GM19035 (cell line): ENCODE measurements at regions not wholly inside any gene's neighbourhood (a gene's known extent, or its start where the extent isn't known, plus 50 kb on each side); places are given as distances from the start of the nearest gene placed in this dataset.
"Not testable (repeated sequence)": the region's sequence is repeated elsewhere in the genome, so short reads cannot be mapped to it uniquely, and the experiment has no call there.

Experiments
- ATAC-seq: cut with Tn5 transposase; IDR thresholded peaks from one replicate; pipeline ENCODE4 v1.9.1; 2021; ENCODE audit not compliant: unreplicated experiment

DNA sequence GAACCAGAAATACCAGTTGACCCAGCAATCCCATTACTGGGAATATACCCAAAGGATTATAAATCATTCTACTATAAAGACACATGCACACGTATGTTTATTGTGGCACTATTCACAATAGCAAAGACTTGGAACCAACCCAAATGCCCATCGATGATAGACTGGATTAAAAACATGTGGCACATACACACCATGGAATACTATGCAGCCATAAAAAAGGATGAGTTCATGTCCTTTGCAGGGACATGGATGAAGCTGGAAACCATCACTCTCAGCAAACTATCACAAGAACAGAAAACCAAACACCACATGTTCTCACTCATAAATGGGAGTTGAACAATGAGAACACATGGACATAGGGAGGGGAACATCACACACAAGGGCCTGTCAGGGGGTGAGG lies 86.2 kb upstream of the SETMAR start:
- ATAC-seq = not testable (repeated sequence)

GRCh38 chr3:4218456-4219226 lies 84.5 kb upstream of the SETMAR start:
- ATAC-seq = no peak

DNA sequence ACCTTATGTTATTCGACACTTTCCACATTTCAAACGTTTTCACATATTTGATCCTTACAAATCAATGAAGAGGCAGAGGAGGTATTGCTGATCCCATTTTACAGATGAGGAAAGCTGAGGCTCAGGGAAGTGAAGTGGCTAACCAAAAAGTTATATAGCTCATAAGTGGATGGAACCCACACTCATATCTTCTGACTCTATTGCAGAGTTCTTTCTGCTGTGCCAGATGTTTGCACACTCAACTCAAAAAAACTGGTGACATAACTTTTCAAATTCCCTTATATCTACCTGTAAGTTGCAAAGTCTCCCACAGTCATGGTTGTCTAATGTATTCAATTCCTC lies 84.0 kb upstream of the SETMAR start:
- no peak for ATAC-seq

GRCh38 chr3:4220065-4220464 lies 83.1 kb upstream of the SETMAR start:
- ATAC-seq = no peak

GRCh38 chr3:4222574-4223175 lies 80.5 kb upstream of the SETMAR start:
- no peak for ATAC-seq

GRCh38 chr3:4223777-4224176 lies 79.4 kb upstream of the SETMAR start:
- no peak for ATAC-seq

DNA sequence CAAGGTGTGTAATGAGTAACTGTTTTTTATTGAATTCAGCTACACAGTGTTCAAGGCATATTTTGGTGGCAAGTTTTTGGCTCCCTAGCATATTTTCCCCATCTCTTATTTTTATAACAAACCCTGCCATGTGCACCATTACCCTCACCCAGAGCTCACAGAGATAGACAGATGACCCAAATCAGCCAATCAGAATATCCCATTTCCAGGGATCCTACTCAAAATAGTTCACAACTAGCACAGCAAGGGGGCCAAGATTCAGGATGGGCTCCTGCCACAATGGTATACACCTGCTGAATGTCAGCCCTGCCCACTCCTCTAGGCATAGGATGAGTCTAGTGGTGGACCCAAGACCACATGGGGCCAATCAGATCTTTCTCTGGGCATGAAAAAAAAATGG lies 78.8 kb upstream of the SETMAR start:
- no peak for ATAC-seq

DNA sequence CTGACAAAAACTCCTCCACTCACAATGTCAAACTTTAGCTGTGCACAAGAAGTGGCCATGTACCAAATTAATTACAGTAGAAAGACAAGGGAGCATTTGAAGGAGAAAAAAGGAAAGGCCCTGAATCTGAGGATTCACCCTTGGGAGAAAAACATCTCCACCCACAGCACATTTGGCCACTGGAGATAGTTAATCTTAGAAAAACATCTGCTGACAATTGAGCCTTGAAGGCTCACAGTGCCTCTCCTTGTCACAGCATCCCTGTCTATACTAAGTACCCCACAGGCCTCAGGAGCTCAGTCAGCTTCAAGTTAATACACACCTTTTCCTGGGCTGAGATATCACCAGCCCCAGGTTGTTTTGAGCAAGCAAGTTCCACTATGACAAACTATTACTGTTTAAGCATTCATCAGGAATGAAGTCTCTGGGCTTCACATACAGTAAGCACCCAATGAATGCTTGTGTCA lies 78.1 kb upstream of the SETMAR start:
- no peak for ATAC-seq

GRCh38 chr3:4228295-4228694 lies 74.9 kb upstream of the SETMAR start:
- ATAC-seq = no peak

DNA sequence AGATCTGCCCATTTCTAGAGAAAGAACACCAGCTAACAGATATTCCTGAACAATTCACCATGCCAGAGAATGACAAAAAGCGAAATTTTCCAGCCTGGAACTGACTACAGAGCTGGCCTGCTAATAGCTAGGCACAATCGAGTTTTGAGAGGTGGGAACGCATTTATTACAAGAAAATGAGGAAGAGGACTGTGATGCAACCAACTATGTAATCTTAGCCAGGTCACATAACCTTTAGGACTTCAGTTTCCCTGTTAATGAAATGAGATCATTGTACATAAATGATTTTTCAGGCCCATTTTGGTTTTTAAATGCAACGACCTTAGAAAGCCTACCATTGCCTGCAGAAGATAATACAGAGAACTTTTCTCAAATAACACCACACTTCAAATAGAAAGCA lies 72.1 kb upstream of the SETMAR start:
- ATAC-seq = no peak

- no peak for ATAC-seq
Measured at GRCh38 chr3:4232798-4233197, 70.4 kb upstream of the SETMAR start.

DNA sequence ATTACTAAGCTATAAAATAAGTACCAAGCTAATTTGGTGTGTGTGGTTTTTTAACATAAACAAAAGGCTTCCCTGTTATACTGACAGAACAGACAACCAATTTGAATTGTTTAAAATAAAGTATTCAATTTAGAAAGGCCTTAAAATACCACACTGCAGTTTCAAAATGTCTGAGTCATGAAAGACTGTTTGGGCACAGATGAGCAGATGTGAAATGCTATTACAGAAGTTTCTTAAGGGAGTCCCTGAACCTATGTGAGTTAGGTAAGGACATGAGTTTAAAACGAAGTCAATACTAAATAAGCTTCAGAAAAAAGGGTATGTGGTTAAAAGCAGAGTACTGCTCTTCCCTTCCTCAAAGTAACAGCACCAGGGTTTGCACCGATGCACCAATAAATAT lies 69.7 kb upstream of the SETMAR start:
- no peak for ATAC-seq

DNA sequence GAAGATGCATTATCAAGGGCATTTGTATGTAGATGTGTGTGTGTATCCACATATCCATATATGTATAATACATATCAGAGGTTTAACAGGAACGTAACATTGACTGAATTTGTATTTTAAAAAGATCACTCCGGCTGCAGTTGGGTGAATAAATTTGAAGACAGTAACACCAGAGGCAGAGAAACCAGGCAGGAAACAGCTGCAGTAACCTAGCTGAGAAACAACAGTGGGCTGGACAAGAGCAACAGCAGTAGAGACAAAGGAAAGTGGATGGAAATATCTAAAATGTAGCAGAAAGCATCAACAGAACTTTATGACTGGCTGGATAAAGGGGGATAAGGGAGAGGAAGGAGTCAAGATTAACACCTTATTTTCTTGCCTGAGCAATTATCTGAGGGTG lies 68.3 kb upstream of the SETMAR start:
- no peak for ATAC-seq

DNA sequence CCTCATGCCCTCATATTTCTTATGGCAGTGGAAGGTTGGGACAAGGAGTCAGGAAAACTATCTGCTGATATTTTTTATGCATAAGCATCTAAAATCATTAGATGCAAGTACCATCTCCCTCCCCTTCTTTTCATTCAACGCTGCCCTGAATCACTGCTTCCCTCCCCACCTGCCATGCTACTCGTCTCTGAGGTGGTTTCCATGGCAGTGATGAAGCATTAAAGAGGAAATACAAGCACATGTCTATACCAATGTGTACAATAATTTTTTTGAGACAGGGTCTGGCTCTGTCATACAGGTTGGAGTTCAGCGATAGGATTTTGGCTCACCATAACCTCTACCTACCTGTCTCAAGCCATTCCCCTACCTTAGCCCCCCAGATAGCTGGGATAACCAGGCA lies 67.5 kb upstream of the SETMAR start:
- ATAC-seq = no peak

DNA sequence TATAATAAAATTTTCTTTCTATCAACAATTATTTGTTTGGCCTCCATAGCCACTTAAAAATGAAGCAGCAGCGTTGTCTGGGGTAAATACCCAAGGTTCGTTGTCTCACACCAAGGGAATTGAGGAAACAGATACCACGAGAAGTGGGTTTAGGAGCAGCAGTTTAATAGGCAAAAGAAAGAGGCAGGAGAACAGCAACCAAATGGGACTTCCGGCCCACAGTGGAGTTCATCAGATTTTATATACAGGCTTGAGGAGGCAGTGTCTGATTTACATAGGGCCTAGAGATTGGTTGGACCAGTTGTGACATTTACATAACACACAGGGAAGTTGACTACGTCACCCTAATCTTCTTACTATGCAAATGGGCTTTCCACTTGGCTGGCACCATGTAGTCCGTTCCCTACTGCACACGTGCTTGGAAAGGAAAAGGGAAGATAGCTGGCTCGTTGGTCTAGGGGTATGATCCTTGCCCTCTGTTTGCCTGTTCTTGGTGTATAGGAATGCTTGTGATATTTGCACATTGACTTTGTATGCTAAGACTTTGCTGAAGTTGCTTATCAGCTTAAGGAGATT lies 61.5 kb upstream of the SETMAR start:
- ATAC-seq = no peak

- no peak for ATAC-seq
Measured at GRCh38 chr3:4245671-4246070, 57.5 kb upstream of the SETMAR start.

GRCh38 chr3:4247391-4247790 lies 55.8 kb upstream of the SETMAR start:
- no peak for ATAC-seq

- no peak for ATAC-seq
Measured at GRCh38 chr3:4250064-4250463, 53.1 kb upstream of the SETMAR start.

DNA sequence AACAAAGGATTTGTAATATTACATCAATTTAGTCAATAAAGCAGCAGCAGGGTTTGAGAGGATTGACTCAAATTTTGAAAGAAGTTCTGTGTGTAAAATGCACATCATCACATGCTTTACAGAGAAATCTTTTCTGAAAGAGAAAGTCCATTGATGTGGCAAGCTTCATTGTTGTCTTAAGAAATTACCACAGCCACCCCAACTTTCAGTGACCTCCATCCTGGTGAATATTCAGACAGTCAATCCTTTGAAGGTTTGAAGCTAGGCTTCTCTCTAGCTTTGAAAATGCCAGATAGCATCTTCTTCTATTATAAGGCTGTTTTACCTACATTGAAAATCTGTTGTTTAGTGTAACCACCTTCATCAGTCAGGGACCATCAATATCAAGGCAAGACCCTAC lies 51.8 kb upstream of the SETMAR start:
- no peak for ATAC-seq

DNA sequence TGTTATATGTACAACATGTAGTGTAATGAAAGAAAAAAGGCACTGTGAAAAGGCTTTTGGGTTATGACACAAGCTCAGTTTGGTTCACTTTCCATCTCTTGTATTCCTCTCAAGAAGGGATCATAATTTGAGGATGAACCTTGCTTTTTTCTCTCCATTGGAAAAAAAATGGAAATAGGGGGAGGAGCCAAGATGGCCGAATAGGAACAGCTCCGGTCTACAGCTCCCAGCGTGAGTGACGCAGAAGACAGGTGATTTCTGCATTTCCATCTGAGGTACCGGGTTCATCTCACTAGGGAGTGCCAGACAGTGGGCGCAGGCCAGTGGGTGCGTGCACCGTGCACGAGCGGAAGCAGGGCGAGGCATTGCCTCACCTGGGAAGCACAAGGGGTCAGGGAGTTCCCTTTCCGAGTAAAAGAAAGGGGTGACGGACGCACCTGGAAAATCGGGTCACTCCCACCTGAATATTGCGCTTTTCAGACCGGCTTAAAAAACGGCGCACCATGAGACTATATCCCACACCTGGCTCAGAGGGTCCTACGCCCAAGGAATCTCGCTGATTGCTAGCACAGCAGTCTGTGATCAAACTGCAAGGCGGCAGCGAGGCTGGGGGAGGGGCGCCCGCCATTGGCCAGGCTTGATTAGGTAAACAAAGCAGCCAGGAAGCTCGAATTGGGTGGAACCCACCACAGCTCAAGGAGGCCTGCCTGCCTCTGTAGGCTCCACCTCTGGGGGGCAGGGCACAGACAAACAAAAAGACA lies 49.9 kb upstream of the SETMAR start:
- ATAC-seq = not testable (repeated sequence)
